IMR-90 (cell line): ENCODE measurements at regions not wholly inside any gene's neighbourhood (a gene's known extent, or its start where the extent isn't known, plus 50 kb on each side); places are given as distances from the start of the nearest gene placed in this dataset.

Experiments
- ATAC-seq: fragments of 200-7000 bp; cut with Tn5 transposase; 2 replicates; pipeline ENCODE4 v1.9.1; 2020; ENCODE audit warnings: low read depth, mild to moderate bottlenecking, moderate library complexity
- BruUV-seq: library from RNA; stranded (reverse); fragments of 400-500 nt; replicated peaks from 2 replicates; lab custom pipeline; 2021; lab: Mats Ljungman, UMichigan
- CTCF ChIA-PET: fragments of 300-600 bp; formaldehyde crosslinking; extraction: SDS; loops from one replicate; lab custom pipeline; 2021; ENCODE audit warnings: antibody characterized with exemption; lab: Yijun Ruan, JAX
- POLR2A ChIA-PET: fragments of 300-600 bp; sonication (Branson Sonifier 250); formaldehyde crosslinking; loops from one replicate; lab custom pipeline; 2022; ENCODE audit warnings: antibody characterized with exemption; ENCODE audit not compliant: unreplicated experiment; lab: Charles Lee
- DNase-seq: peaks from one replicate; pipeline ENCODE4 v3.0.0; 2013
- H2AFZ ChIP-seq: replicated peaks from 2 replicates; pipeline ENCODE3; 2013; ENCODE audit warnings: low read length, mild to moderate bottlenecking; ENCODE audit not compliant: poor library complexity
- H2AK5ac ChIP-seq: 2 replicates; pipeline ENCODE4 v1.6.1; 2013; ENCODE audit warnings: low read depth, low read length, inconsistent platforms
- H2AK9ac ChIP-seq: replicated peaks from 2 replicates; pipeline ENCODE3; 2013; ENCODE audit warnings: mild to moderate bottlenecking, low read depth, low read length, moderate library complexity; ENCODE audit not compliant: poor library complexity
- H2BK120ac ChIP-seq: 2 replicates; pipeline ENCODE4 v1.6.1; 2013; ENCODE audit warnings: low read depth, low read length, inconsistent platforms
- H2BK15ac ChIP-seq: 3 replicates; pipeline ENCODE4 v1.6.1; 2013; ENCODE audit warnings: low read depth, low read length, inconsistent platforms
- H2BK20ac ChIP-seq: 2 replicates; pipeline ENCODE4 v1.6.1; 2013; ENCODE audit warnings: low read depth, mild to moderate bottlenecking, inconsistent platforms, low read length, moderate library complexity
- H2BK5ac ChIP-seq: 2 replicates; pipeline ENCODE4 v1.6.1; 2013; ENCODE audit warnings: mild to moderate bottlenecking, low read depth, low read length, inconsistent platforms; ENCODE audit not compliant: poor library complexity, severe bottlenecking
- H3K14ac ChIP-seq: replicated peaks from 2 replicates; pipeline ENCODE4 v1.6.1; 2013; ENCODE audit warnings: low read depth, low read length, inconsistent platforms
- H3K18ac ChIP-seq: 2 replicates; pipeline ENCODE4 v1.6.1; 2013; ENCODE audit warnings: low read depth, low read length, control low read depth
- H3K23ac ChIP-seq: 2 replicates; pipeline ENCODE4 v1.6.1; 2013; ENCODE audit warnings: low read depth, low read length, inconsistent platforms
- H3K27ac ChIP-seq: 2 replicates; pipeline ENCODE4 v1.5.1; 2013; ENCODE audit warnings: mild to moderate bottlenecking, control low read depth, low read length; ENCODE audit not compliant: insufficient read depth
- H3K27me3 ChIP-seq: 2 replicates; pipeline ENCODE4 v1.6.1; 2013; ENCODE audit warnings: low read length; ENCODE audit not compliant: control insufficient read depth, insufficient read depth
- H3K36me3 ChIP-seq: 2 replicates; pipeline ENCODE4 v1.6.1; 2013; ENCODE audit warnings: low read length, mixed read lengths; ENCODE audit not compliant: control insufficient read depth, insufficient read depth
- H3K4ac ChIP-seq: 2 replicates; pipeline ENCODE4 v1.6.1; 2013; ENCODE audit warnings: low read depth, low read length, inconsistent platforms
- H3K4me1 ChIP-seq: 2 replicates; pipeline ENCODE4 v1.6.1; 2013; ENCODE audit warnings: low read length, mixed read lengths; ENCODE audit not compliant: control insufficient read depth, insufficient read depth
- H3K4me2 ChIP-seq: 2 replicates; pipeline ENCODE4 v1.6.1; 2013; ENCODE audit warnings: low read depth, mild to moderate bottlenecking, control low read depth, low read length, moderate library complexity
- H3K4me3 ChIP-seq: 2 replicates; pipeline ENCODE4 v1.5.1; 2013; ENCODE audit warnings: low read depth, mild to moderate bottlenecking, control low read depth, low read length, moderate library complexity; ENCODE audit not compliant: insufficient read depth
- H3K56ac ChIP-seq: 2 replicates; pipeline ENCODE4 v1.6.1; 2013; ENCODE audit warnings: low read length, inconsistent platforms; ENCODE audit not compliant: insufficient read depth; ENCODE audit errors: extremely low read depth
- H3K79me1 ChIP-seq, 2 experiments: 2 replicates each; pipeline ENCODE4 v1.6.1; 2013; ENCODE audit warnings: low read length in 2 of 2, inconsistent platforms in 1 of 2, low read depth in 1 of 2
- H3K9ac ChIP-seq: 2 replicates; pipeline ENCODE4 v1.6.1; 2013; ENCODE audit warnings: low read depth, low read length, control low read depth
- H3K9me1 ChIP-seq: 2 replicates; pipeline ENCODE4 v1.6.1; 2013; ENCODE audit warnings: low read length, inconsistent platforms; ENCODE audit not compliant: insufficient read depth
- H3K9me3 ChIP-seq: 2 replicates; pipeline ENCODE4 v1.6.1; 2013; ENCODE audit warnings: low read length; ENCODE audit not compliant: control insufficient read depth, insufficient read depth
- H4K20me1 ChIP-seq: 2 replicates; pipeline ENCODE4 v1.6.1; 2013; ENCODE audit warnings: low read length, inconsistent platforms; ENCODE audit not compliant: insufficient read depth
- H4K5ac ChIP-seq: 2 replicates; pipeline ENCODE4 v1.6.1; 2013; ENCODE audit warnings: mild to moderate bottlenecking, low read depth, low read length, control low read depth
- H4K8ac ChIP-seq, 2 experiments: 2 replicates each; pipeline ENCODE4 v1.6.1; 2013; ENCODE audit warnings: low read depth in 2 of 2, low read length in 2 of 2, control low read depth in 1 of 2, inconsistent platforms in 1 of 2
- H4K91ac ChIP-seq: 2 replicates; pipeline ENCODE4 v1.6.1; 2013; ENCODE audit warnings: low read depth, low read length, inconsistent platforms; ENCODE audit not compliant: insufficient read depth
- BHLHE40 ChIP-seq: fragments of 150-350 bp; IDR thresholded peaks from 2 replicates; pipeline ENCODE4 v1.6.1; 2016; ENCODE audit warnings: mild to moderate bottlenecking, low read depth, low read length
- CEBPB ChIP-seq: IDR thresholded peaks from 2 replicates; pipeline ENCODE4 v1.6.1; 2012; ENCODE audit warnings: low read depth, low read length, improper control_type of control experiment
- CHD1 ChIP-seq: IDR thresholded peaks from 2 replicates; pipeline ENCODE4 v1.6.1; 2012; ENCODE audit warnings: low read depth, low read length, improper control_type of control experiment
- FOS ChIP-seq: fragments of 150-350 bp; IDR thresholded peaks from 2 replicates; pipeline ENCODE4 v1.6.1; 2016; ENCODE audit warnings: low read depth, low read length
- MAZ ChIP-seq: IDR thresholded peaks from 2 replicates; pipeline ENCODE4 v1.6.1; 2012; ENCODE audit warnings: low read depth, mild to moderate bottlenecking, low read length, improper control_type of control experiment, moderate library complexity, borderline replicate concordance
- MXI1 ChIP-seq: IDR thresholded peaks from 2 replicates; pipeline ENCODE4 v1.6.1; 2012; ENCODE audit warnings: low read depth, mild to moderate bottlenecking, low read length, moderate library complexity, borderline replicate concordance
- NFE2L2 ChIP-seq: fragments of 150-350 bp; IDR thresholded peaks from 2 replicates; pipeline ENCODE4 v1.6.1; 2016; ENCODE audit warnings: low read depth, mild to moderate bottlenecking, low read length
- POLR2A ChIP-seq: IDR thresholded peaks from 2 replicates; pipeline ENCODE4 v1.6.1; 2012; ENCODE audit warnings: mild to moderate bottlenecking, low read depth, low read length
- RAD21 ChIP-seq: IDR thresholded peaks from 2 replicates; pipeline ENCODE4 v1.6.1; 2012; ENCODE audit warnings: low read length, improper control_type of control experiment
- RCOR1 ChIP-seq: IDR thresholded peaks from 2 replicates; pipeline ENCODE4 v1.6.1; 2012; ENCODE audit warnings: mild to moderate bottlenecking, low read length, improper control_type of control experiment; ENCODE audit not compliant: insufficient replicate concordance
- RFX5 ChIP-seq: IDR thresholded peaks from 2 replicates; pipeline ENCODE4 v1.8.0; 2012; ENCODE audit warnings: low read depth, mild to moderate bottlenecking, low read length, moderate library complexity
- SMC3 ChIP-seq: fragments of 150-350 bp; IDR thresholded peaks from 2 replicates; pipeline ENCODE4 v1.6.1; 2016; ENCODE audit warnings: low read depth, mild to moderate bottlenecking, antibody characterized with exemption, low read length, moderate library complexity
- USF2 ChIP-seq: fragments of 150-350 bp; IDR thresholded peaks from 2 replicates; pipeline ENCODE4 v1.6.1; 2017; ENCODE audit warnings: mild to moderate bottlenecking, antibody characterized with exemption, low read length, low read depth
- WGBS, 2 experiments: methylation state at CpG; one replicate each; pipeline versions ENCODE4 v1.1.5 to v1.1.7; 2013; ENCODE audit warnings: missing lambda C conversion rate in 2 of 2; ENCODE audit not compliant: insufficient read length in 1 of 2; ENCODE audit errors: extremely low coverage in 2 of 2; 5-methylcytosine and 5-hydroxymethylcytosine counted together
- dilution Hi-C: fragments of 300-500 bp; cut with HindIII; formaldehyde crosslinking; loops from one replicate; pipeline ENCODE4 v1.14.3; 2018; ENCODE audit warnings: low sequenced_read_pairs; ENCODE audit not compliant: unreplicated experiment
- in situ Hi-C: fragments of 300-500 bp; cut with MboI; formaldehyde crosslinking; loops from 3 replicates; pipeline ENCODE4 v1.14.3; 2019; ENCODE audit warnings: low sequenced_read_pairs, inconsistent platforms, mixed read lengths
- intact Hi-C: fragments of 100-400 bp; cut with micrococcal nuclease; formaldehyde crosslinking; loops from 2 replicates; pipeline ENCODE4 v1.10.0; 2022
- TF ChIP-seq, protein P1 (sequence below): fragments of 150-350 bp; IDR thresholded peaks from 2 replicates; pipeline ENCODE4 v1.6.1; 2016; ENCODE audit warnings: low read depth, mild to moderate bottlenecking, low read length, moderate library complexity, borderline replicate concordance
- TF ChIP-seq, protein P2 (sequence below): conservative IDR thresholded peaks from 2 replicates; pipeline ENCODE4 v1.5.1; 2012; ENCODE audit warnings: mild to moderate bottlenecking, low read depth, low read length, improper control_type of control experiment

GRCh38 chr4:143071351-143071750 lies 113.4 kb upstream of the USP38 start:
- no peak overlapping the region for H2BK5ac ChIP-seq
- no peaks in the 10 kb centered on the region for H4K20me1 ChIP-seq
- ChIA-PET POLR2A (no interaction called here), CTCF (no interaction called here)
- intact Hi-C loops (no loop called here), dilution Hi-C loops (no loop called here), in situ Hi-C loops (no loop called here)
- H2AK5ac ChIP-seq: no peak overlapping the region
- H3K36me3 ChIP-seq: no peaks in the 10 kb centered on the region
- H4K5ac ChIP-seq: no peak overlapping the region
- H3K14ac ChIP-seq: no peak overlapping the region
- WGBS, 2 experiments: 60% methylated on average over 1 of the region's 4 CpGs; no CpG with 5 or more reads in 1 of the 2 experiments
- ATAC-seq: no peak
- H2BK120ac ChIP-seq: no peak overlapping the region
- H3K18ac ChIP-seq: no peak overlapping the region
- no peak overlapping the region for H3K27ac ChIP-seq
- no peak overlapping the region for H4K8ac ChIP-seq
- H4K91ac ChIP-seq: no peak overlapping the region
- H3K56ac ChIP-seq: no peak overlapping the region
- TF ChIP-seq RAD21: no peak
- no peak for TF ChIP-seq FOS
- TF ChIP-seq, protein P1, sequence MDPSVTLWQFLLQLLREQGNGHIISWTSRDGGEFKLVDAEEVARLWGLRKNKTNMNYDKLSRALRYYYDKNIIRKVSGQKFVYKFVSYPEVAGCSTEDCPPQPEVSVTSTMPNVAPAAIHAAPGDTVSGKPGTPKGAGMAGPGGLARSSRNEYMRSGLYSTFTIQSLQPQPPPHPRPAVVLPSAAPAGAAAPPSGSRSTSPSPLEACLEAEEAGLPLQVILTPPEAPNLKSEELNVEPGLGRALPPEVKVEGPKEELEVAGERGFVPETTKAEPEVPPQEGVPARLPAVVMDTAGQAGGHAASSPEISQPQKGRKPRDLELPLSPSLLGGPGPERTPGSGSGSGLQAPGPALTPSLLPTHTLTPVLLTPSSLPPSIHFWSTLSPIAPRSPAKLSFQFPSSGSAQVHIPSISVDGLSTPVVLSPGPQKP: no peak
- TF ChIP-seq RFX5: no peak
- TF ChIP-seq BHLHE40: no peak
- no peak for TF ChIP-seq MXI1
- TF ChIP-seq NFE2L2: no peak
- no peak for TF ChIP-seq MAZ
- no peak for TF ChIP-seq CHD1
- TF ChIP-seq SMC3: no peak
- TF ChIP-seq USF2: no peak
- TF ChIP-seq, protein P2, sequence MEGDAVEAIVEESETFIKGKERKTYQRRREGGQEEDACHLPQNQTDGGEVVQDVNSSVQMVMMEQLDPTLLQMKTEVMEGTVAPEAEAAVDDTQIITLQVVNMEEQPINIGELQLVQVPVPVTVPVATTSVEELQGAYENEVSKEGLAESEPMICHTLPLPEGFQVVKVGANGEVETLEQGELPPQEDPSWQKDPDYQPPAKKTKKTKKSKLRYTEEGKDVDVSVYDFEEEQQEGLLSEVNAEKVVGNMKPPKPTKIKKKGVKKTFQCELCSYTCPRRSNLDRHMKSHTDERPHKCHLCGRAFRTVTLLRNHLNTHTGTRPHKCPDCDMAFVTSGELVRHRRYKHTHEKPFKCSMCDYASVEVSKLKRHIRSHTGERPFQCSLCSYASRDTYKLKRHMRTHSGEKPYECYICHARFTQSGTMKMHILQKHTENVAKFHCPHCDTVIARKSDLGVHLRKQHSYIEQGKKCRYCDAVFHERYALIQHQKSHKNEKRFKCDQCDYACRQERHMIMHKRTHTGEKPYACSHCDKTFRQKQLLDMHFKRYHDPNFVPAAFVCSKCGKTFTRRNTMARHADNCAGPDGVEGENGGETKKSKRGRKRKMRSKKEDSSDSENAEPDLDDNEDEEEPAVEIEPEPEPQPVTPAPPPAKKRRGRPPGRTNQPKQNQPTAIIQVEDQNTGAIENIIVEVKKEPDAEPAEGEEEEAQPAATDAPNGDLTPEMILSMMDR: no peak
- no peak for TF ChIP-seq CEBPB
- TF ChIP-seq POLR2A: no peak
- TF ChIP-seq RCOR1: no peak
- H3K4me2 ChIP-seq: no peak overlapping the region
- no peak overlapping the region for H3K4me3 ChIP-seq
- H3K4ac ChIP-seq: no peak overlapping the region
- H3K9me1 ChIP-seq: no peaks in the 10 kb centered on the region
- H2BK15ac ChIP-seq: no peak overlapping the region
- DNase-seq: no peak
- no peaks in the 10 kb centered on the region for H3K9me3 ChIP-seq
- H3K4me1 ChIP-seq: no peaks in the 10 kb centered on the region
- no peak overlapping the region for H3K23ac ChIP-seq
- no peak overlapping the region for H2AFZ ChIP-seq
- H3K79me1 ChIP-seq: no peaks in the 10 kb centered on the region
- H3K27me3 ChIP-seq: no peaks in the 10 kb centered on the region
- H3K9ac ChIP-seq: no peak overlapping the region
- H2AK9ac ChIP-seq: no peak overlapping the region
- H2BK20ac ChIP-seq: no peak overlapping the region
- BruUV-seq: no TSS peak
